Thyroid gland (tissue), 4 donors: ENCODE measurements at regions not wholly inside any gene's neighbourhood (a gene's known extent, or its start where the extent isn't known, plus 50 kb on each side); places are given as distances from the start of the nearest gene placed in this dataset.

ENCODE experiments used
- DNase-seq, 2 donors: peaks; one replicate each; pipeline ENCODE4 v3.0.0-alpha.2; 2019
- H3K27ac ChIP-seq, 3 donors: fragments of 200-600 bp; sonication (generic); 1 replicate in 2 of 3; 2 replicates in 1 of 3; pipeline ENCODE4 v1.5.1; 2016 to 2019; ENCODE audit warnings: mild to moderate bottlenecking in 1 of 3, moderate library complexity in 1 of 3
- H3K27me3 ChIP-seq: fragments of 200-600 bp; sonication (generic); one replicate; pipeline ENCODE4 v1.5.1; 2019
- H3K36me3 ChIP-seq, 2 donors: fragments of 200-600 bp; sonication (generic); one replicate each; pipeline ENCODE4 v1.5.1; 2016 to 2019
- H3K4me1 ChIP-seq, 2 donors: fragments of 200-600 bp; sonication (generic); one replicate each; pipeline ENCODE4 v1.5.1; 2017 to 2019
- H3K4me3 ChIP-seq, 3 donors: fragments of 200-600 bp; sonication (generic); replicated peaks in 1 of 3; 1 replicate in 2 of 3; 2 replicates in 1 of 3; pipeline ENCODE4 v1.5.1; 2016; ENCODE audit warnings: mild to moderate bottlenecking in 1 of 3
- H3K9me3 ChIP-seq: fragments of 200-600 bp; sonication (generic); one replicate; pipeline ENCODE4 v1.5.1; 2017
- CTCF ChIP-seq, 6 experiments: fragments of 200-600 bp in 3 of 6; fragments of 450-650 bp in 3 of 6; sonication (generic) in 3 of 6; IDR thresholded peaks; one replicate each; pipeline ENCODE4 v1.5.1; 2016 to 2019; ENCODE audit warnings: antibody characterized with exemption in 6 of 6, mild to moderate bottlenecking in 2 of 6, inconsistent platforms in 1 of 6, moderate library complexity in 1 of 6
- POLR2A ChIP-seq, 2 donors: fragments of 450-650 bp; IDR thresholded peaks; one replicate each; pipeline ENCODE4 v1.6.1; 2017; ENCODE audit warnings: antibody characterized with exemption in 2 of 2, mild to moderate bottlenecking in 2 of 2, moderate library complexity in 1 of 2
- WGBS, 2 donors: methylation state at CpG; one replicate each; pipeline ENCODE4 v1.1.5; 2017; 5-methylcytosine and 5-hydroxymethylcytosine counted together
- intact Hi-C: fragments of 100-400 bp; cut with DNase I; formaldehyde crosslinking; loops from one replicate; pipeline ENCODE4 v1.15.1; 2023

GRCh38 chr2:120867290-120868241 is 131.9 kb downstream of the GLI2 start:
- Histone ChIP-seq H3K27ac (peak overlapping the region in 1 of 3 donors; percentile 52), H3K27me3 (no peaks in the 10 kb centered on the region), H3K36me3 (no peaks in the 10 kb centered on the region), H3K4me3 (peak overlapping the region in 1 of 3 donors; percentile 16), H3K4me1 (peaks cover 4 to 15% of the 10 kb centered on the region in 2 donors), H3K9me3 (no peaks in the 10 kb centered on the region)
- intact Hi-C loops: no loop called here
- TF ChIP-seq POLR2A (IDR thresholded peaks at IDR 0.05) (no peak), CTCF (IDR thresholded peaks at IDR 0.05) (no peak)
- 7 to 14% methylated on average over 25 to 37 of the region's 54 CpGs for WGBS, 2 donors
- DNase-seq: peak; percentile 76 to 77

- WGBS, 2 donors: 76 to 83% methylated on average over 4 of the region's 4 CpGs
- no peaks in the 10 kb centered on the region for H3K36me3 ChIP-seq
- no peak overlapping the region for H3K27ac ChIP-seq
- no peak for DNase-seq
- no peaks in the 10 kb centered on the region for H3K27me3 ChIP-seq
- H3K9me3 ChIP-seq: no peaks in the 10 kb centered on the region
- H3K4me3 ChIP-seq: no peak overlapping the region
- H3K4me1 ChIP-seq: peaks cover 4 to 15% of the 10 kb centered on the region in 2 donors
- intact Hi-C loops: no loop called here
- no peak for TF ChIP-seq POLR2A (IDR thresholded peaks at IDR 0.05)
- no peak for TF ChIP-seq CTCF (IDR thresholded peaks at IDR 0.05)
Observed at GRCh38 chr2:120868366-120868765, 132.7 kb downstream of the GLI2 start.

- Histone ChIP-seq H3K27me3 (no peaks in the 10 kb centered on the region), H3K4me3 (no peak overlapping the region), H3K9me3 (no peaks in the 10 kb centered on the region), H3K4me1 (peaks cover 4 to 15% of the 10 kb centered on the region in 2 donors), H3K27ac (no peak overlapping the region), H3K36me3 (no peaks in the 10 kb centered on the region)
- TF ChIP-seq POLR2A (IDR thresholded peaks at IDR 0.05) (no peak), CTCF (IDR thresholded peaks at IDR 0.05) (no peak)
- intact Hi-C loops: no loop called here
- no peak for DNase-seq
- 81 to 90% methylated on average over 1 of the region's 1 CpG for WGBS, 2 donors
Observed at GRCh38 chr2:120869036-120869729, 133.5 kb downstream of the GLI2 start.

GRCh38 chr2:120869730-120870466 is 134.2 kb downstream of the GLI2 start:
- intact Hi-C loops: no loop called here
- DNase-seq: no peak
- WGBS, 2 donors: 69 to 77% methylated on average over 5 of the region's 5 CpGs
- no peaks in the 10 kb centered on the region for H3K27me3 ChIP-seq
- TF ChIP-seq CTCF (IDR thresholded peaks at IDR 0.05): no peak
- no peak for TF ChIP-seq POLR2A (IDR thresholded peaks at IDR 0.05)
- H3K27ac ChIP-seq: no peak overlapping the region
- H3K9me3 ChIP-seq: no peaks in the 10 kb centered on the region
- no peaks in the 10 kb centered on the region for H3K36me3 ChIP-seq
- peaks cover 4 to 15% of the 10 kb centered on the region in 2 donors for H3K4me1 ChIP-seq
- no peak overlapping the region for H3K4me3 ChIP-seq
